Activated naive CD8-positive, alpha-beta T cell treated with anti-CD3 and anti-CD28 coated beads, Interleukin-2, amount 50 U/mL, for 24 hours (primary cell): ENCODE measurements at regions not wholly inside any gene's neighbourhood (a gene's known extent, or its start where the extent isn't known, plus 50 kb on each side); places are given as distances from the start of the nearest gene placed in this dataset.

Experiments
- ATAC-seq: fragments of 150-1000 bp; cut with Tn5 transposase; one replicate; pipeline ENCODE4 v1.10.0; 2021
- DNase-seq: peaks from one replicate; pipeline ENCODE4 v3.0.0; 2021
- H3K27ac Mint-ChIP-seq: one replicate; pipeline ENCODE4 v1.8.0; 2021; ENCODE audit warnings: mild to moderate bottlenecking, mixed read lengths
- H3K27me3 Mint-ChIP-seq: one replicate; pipeline ENCODE4 v1.8.0; 2021; ENCODE audit warnings: mixed read lengths
- H3K36me3 Mint-ChIP-seq: one replicate; pipeline ENCODE4 v1.8.0; 2021; ENCODE audit warnings: low read depth, mixed read lengths
- H3K4me1 Mint-ChIP-seq: one replicate; pipeline ENCODE4 v1.8.0; 2021; ENCODE audit warnings: mixed read lengths
- H3K4me3 Mint-ChIP-seq: one replicate; pipeline ENCODE4 v1.8.0; 2021; ENCODE audit warnings: mild to moderate bottlenecking, moderate library complexity, mixed read lengths
- H3K9me3 Mint-ChIP-seq: one replicate; pipeline ENCODE4 v1.8.0; 2021; ENCODE audit warnings: mixed read lengths

- no peaks in the 10 kb centered on the region for H3K27me3 Mint-ChIP-seq
Measured at GRCh38 chr18:60732143-60732542, 359.6 kb upstream of the MC4R start.

GRCh38 chr18:60739212-60739611 lies 366.6 kb upstream of the MC4R start:
- Mint-ChIP-seq H3K4me3 (no peak overlapping the region), H3K27ac (no peak overlapping the region), H3K4me1 (no peaks in the 10 kb centered on the region), H3K36me3 (no peaks in the 10 kb centered on the region), H3K9me3 (peaks cover 4% of the 10 kb centered on the region), H3K27me3 (no peaks in the 10 kb centered on the region)
- ATAC-seq, result no peak
- DNase-seq, result no peak

More at GRCh38 chr18:60732143-60732542, 359.6 kb upstream of the MC4R start:
- H3K27ac Mint-ChIP-seq, result no peak overlapping the region
- no peaks in the 10 kb centered on the region for H3K36me3 Mint-ChIP-seq
- ATAC-seq (no peak), DNase-seq (no peak)
- no peak overlapping the region for H3K4me3 Mint-ChIP-seq
- no peaks in the 10 kb centered on the region for H3K4me1 Mint-ChIP-seq
- peaks cover 3% of the 10 kb centered on the region for H3K9me3 Mint-ChIP-seq

- DNase-seq (no peak), ATAC-seq (peak; percentile 28)
- no peak overlapping the region for H3K27ac Mint-ChIP-seq
- no peaks in the 10 kb centered on the region for H3K4me1 Mint-ChIP-seq
- H3K27me3 Mint-ChIP-seq, result no peaks in the 10 kb centered on the region
- no peaks in the 10 kb centered on the region for H3K36me3 Mint-ChIP-seq
- H3K9me3 Mint-ChIP-seq, result peaks cover 4% of the 10 kb centered on the region
- no peak overlapping the region for H3K4me3 Mint-ChIP-seq
Measured at GRCh38 chr18:60740313-60740712, 367.7 kb upstream of the MC4R start.

GRCh38 chr18:60746491-60746890 lies 373.9 kb upstream of the MC4R start:
- H3K27me3 Mint-ChIP-seq, result no peaks in the 10 kb centered on the region
- no peak overlapping the region for H3K4me3 Mint-ChIP-seq
- no peak for DNase-seq
- H3K9me3 Mint-ChIP-seq, result no peaks in the 10 kb centered on the region
- H3K4me1 Mint-ChIP-seq, result no peaks in the 10 kb centered on the region
- no peak for ATAC-seq
- no peak overlapping the region for H3K27ac Mint-ChIP-seq
- no peaks in the 10 kb centered on the region for H3K36me3 Mint-ChIP-seq

GRCh38 chr18:60746919-60747318 lies 374.3 kb upstream of the MC4R start:
- Mint-ChIP-seq H3K9me3 (no peaks in the 10 kb centered on the region), H3K36me3 (no peaks in the 10 kb centered on the region), H3K4me1 (no peaks in the 10 kb centered on the region), H3K27me3 (no peaks in the 10 kb centered on the region), H3K4me3 (no peak overlapping the region), H3K27ac (no peak overlapping the region)
- no peak for DNase-seq
- no peak for ATAC-seq

GRCh38 chr18:60753753-60754152 lies 381.2 kb upstream of the MC4R start:
- Mint-ChIP-seq H3K36me3 (no peaks in the 10 kb centered on the region), H3K4me3 (no peak overlapping the region), H3K9me3 (peaks cover 6% of the 10 kb centered on the region), H3K27ac (no peak overlapping the region), H3K27me3 (no peaks in the 10 kb centered on the region), H3K4me1 (no peaks in the 10 kb centered on the region)
- no peak for ATAC-seq
- DNase-seq, result no peak

- peaks cover 6% of the 10 kb centered on the region for H3K9me3 Mint-ChIP-seq
- no peak overlapping the region for H3K4me3 Mint-ChIP-seq
- no peak overlapping the region for H3K27ac Mint-ChIP-seq
- H3K36me3 Mint-ChIP-seq, result no peaks in the 10 kb centered on the region
- H3K27me3 Mint-ChIP-seq, result no peaks in the 10 kb centered on the region
- H3K4me1 Mint-ChIP-seq, result no peaks in the 10 kb centered on the region
- ATAC-seq (no peak), DNase-seq (no peak)
Measured at GRCh38 chr18:60754413-60755009, 381.9 kb upstream of the MC4R start.

- peaks cover 6% of the 10 kb centered on the region for H3K9me3 Mint-ChIP-seq
- no peaks in the 10 kb centered on the region for H3K4me1 Mint-ChIP-seq
- ATAC-seq (no peak), DNase-seq (no peak)
- H3K36me3 Mint-ChIP-seq, result no peaks in the 10 kb centered on the region
- no peak overlapping the region for H3K27ac Mint-ChIP-seq
- no peaks in the 10 kb centered on the region for H3K27me3 Mint-ChIP-seq
- H3K4me3 Mint-ChIP-seq, result no peak overlapping the region
Measured at GRCh38 chr18:60755134-60755533, 382.6 kb upstream of the MC4R start.

GRCh38 chr18:60775978-60776377 lies 403.4 kb upstream of the MC4R start:
- Mint-ChIP-seq H3K9me3 (peaks cover 21% of the 10 kb centered on the region), H3K4me3 (no peak overlapping the region), H3K27ac (no peak overlapping the region), H3K4me1 (no peaks in the 10 kb centered on the region), H3K36me3 (no peaks in the 10 kb centered on the region), H3K27me3 (no peaks in the 10 kb centered on the region)
- DNase-seq (no peak), ATAC-seq (no peak)

- peaks cover 6% of the 10 kb centered on the region for H3K9me3 Mint-ChIP-seq
- H3K27me3 Mint-ChIP-seq, result no peaks in the 10 kb centered on the region
- H3K36me3 Mint-ChIP-seq, result no peaks in the 10 kb centered on the region
- no peaks in the 10 kb centered on the region for H3K4me1 Mint-ChIP-seq
- H3K4me3 Mint-ChIP-seq, result no peak overlapping the region
- DNase-seq (no peak), ATAC-seq (no peak)
- no peak overlapping the region for H3K27ac Mint-ChIP-seq
Measured at GRCh38 chr18:60784161-60784560, 411.6 kb upstream of the MC4R start.

GRCh38 chr18:60794802-60795201 lies 422.2 kb upstream of the MC4R start:
- DNase-seq (no peak), ATAC-seq (no peak)
- Mint-ChIP-seq H3K4me3 (no peak overlapping the region), H3K27me3 (no peaks in the 10 kb centered on the region), H3K9me3 (peaks cover 16% of the 10 kb centered on the region), H3K27ac (no peak overlapping the region), H3K36me3 (no peaks in the 10 kb centered on the region), H3K4me1 (no peaks in the 10 kb centered on the region)

GRCh38 chr18:60804415-60804814 lies 431.8 kb upstream of the MC4R start:
- no peak overlapping the region for H3K4me3 Mint-ChIP-seq
- H3K9me3 Mint-ChIP-seq, result peaks cover 9% of the 10 kb centered on the region
- H3K4me1 Mint-ChIP-seq, result no peaks in the 10 kb centered on the region
- H3K27ac Mint-ChIP-seq, result no peak overlapping the region
- ATAC-seq (no peak), DNase-seq (no peak)
- H3K36me3 Mint-ChIP-seq, result no peaks in the 10 kb centered on the region
- H3K27me3 Mint-ChIP-seq, result no peaks in the 10 kb centered on the region

GRCh38 chr18:60809937-60810336 lies 437.4 kb upstream of the MC4R start:
- Mint-ChIP-seq H3K36me3 (no peaks in the 10 kb centered on the region), H3K27ac (no peak overlapping the region), H3K27me3 (no peaks in the 10 kb centered on the region), H3K4me1 (no peaks in the 10 kb centered on the region), H3K9me3 (peaks cover 3% of the 10 kb centered on the region), H3K4me3 (no peak overlapping the region)
- no peak for DNase-seq
- no peak for ATAC-seq

- ATAC-seq (no peak), DNase-seq (no peak)
Measured at GRCh38 chr18:60812921-60813320, 440.3 kb upstream of the MC4R start.

GRCh38 chr18:60826346-60826745 lies 453.8 kb upstream of the MC4R start:
- no peak overlapping the region for H3K4me3 Mint-ChIP-seq
- DNase-seq, result no peak
- no peaks in the 10 kb centered on the region for H3K4me1 Mint-ChIP-seq
- no peak for ATAC-seq
- H3K27me3 Mint-ChIP-seq, result no peaks in the 10 kb centered on the region
- H3K36me3 Mint-ChIP-seq, result no peaks in the 10 kb centered on the region
- no peak overlapping the region for H3K27ac Mint-ChIP-seq
- H3K9me3 Mint-ChIP-seq, result no peaks in the 10 kb centered on the region

More at GRCh38 chr18:60812921-60813320, 440.3 kb upstream of the MC4R start:
- H3K36me3 Mint-ChIP-seq, result no peaks in the 10 kb centered on the region
- H3K4me1 Mint-ChIP-seq, result no peaks in the 10 kb centered on the region
- H3K9me3 Mint-ChIP-seq, result peaks cover 3% of the 10 kb centered on the region
- no peak overlapping the region for H3K27ac Mint-ChIP-seq
- no peaks in the 10 kb centered on the region for H3K27me3 Mint-ChIP-seq
- H3K4me3 Mint-ChIP-seq, result no peak overlapping the region

- H3K27ac Mint-ChIP-seq, result no peak overlapping the region
Measured at GRCh38 chr18:60831971-60832370, 459.4 kb upstream of the MC4R start.

More at GRCh38 chr18:60831971-60832370, 459.4 kb upstream of the MC4R start:
- H3K4me3 Mint-ChIP-seq, result no peak overlapping the region
- H3K4me1 Mint-ChIP-seq, result no peaks in the 10 kb centered on the region
- H3K27me3 Mint-ChIP-seq, result no peaks in the 10 kb centered on the region
- no peak for DNase-seq
- no peaks in the 10 kb centered on the region for H3K36me3 Mint-ChIP-seq
- no peak for ATAC-seq
- peaks cover 6% of the 10 kb centered on the region for H3K9me3 Mint-ChIP-seq
